GM19043 (cell line): ENCODE measurements at regions not wholly inside any gene's neighbourhood (a gene's known extent, or its start where the extent isn't known, plus 50 kb on each side); places are given as distances from the start of the nearest gene placed in this dataset.
"Not testable (repeated sequence)": the region's sequence is repeated elsewhere in the genome, so short reads cannot be mapped to it uniquely, and the experiment has no call there.

Experiments
- ATAC-seq: cut with Tn5 transposase; IDR thresholded peaks from one replicate; pipeline ENCODE4 v1.9.1; 2021; ENCODE audit warnings: low read depth; ENCODE audit not compliant: unreplicated experiment

GRCh38 chr2:163132850-163133249 is 294.3 kb upstream of the KCNH7 start:
- ATAC-seq: peak; percentile 53

- ATAC-seq: not testable (repeated sequence)
These were observed 293.6 kb upstream of the KCNH7 start for GRCh38 chr2:163132207-163132606.

- no peak for ATAC-seq
These were observed 285.0 kb upstream of the KCNH7 start for GRCh38 chr2:163123526-163123925.

GRCh38 chr2:163122257-163122656 is 283.7 kb upstream of the KCNH7 start:
- ATAC-seq: no peak

GRCh38 chr2:163121483-163121882 is 282.9 kb upstream of the KCNH7 start:
- no peak for ATAC-seq

GRCh38 chr2:163119966-163120365 is 281.4 kb upstream of the KCNH7 start:
- ATAC-seq: no peak

GRCh38 chr2:163086940-163087339 is 248.4 kb upstream of the KCNH7 start:
- ATAC-seq: no peak

GRCh38 chr2:163085366-163086024 is 246.9 kb upstream of the KCNH7 start:
- not testable (repeated sequence) for ATAC-seq

GRCh38 chr2:163081754-163082153 is 243.2 kb upstream of the KCNH7 start:
- no peak for ATAC-seq

- no peak for ATAC-seq
These were observed 238.7 kb upstream of the KCNH7 start for GRCh38 chr2:163077241-163077640.

GRCh38 chr2:163066085-163066484 is 227.5 kb upstream of the KCNH7 start:
- ATAC-seq: no peak

- ATAC-seq: no peak
These were observed 224.0 kb upstream of the KCNH7 start for GRCh38 chr2:163062524-163062923.

- no peak for ATAC-seq
These were observed 208.0 kb upstream of the KCNH7 start for GRCh38 chr2:163046615-163047014.

GRCh38 chr2:163045830-163046229 is 207.3 kb upstream of the KCNH7 start:
- ATAC-seq: no peak

- ATAC-seq: no peak
These were observed 205.5 kb upstream of the KCNH7 start for GRCh38 chr2:163044114-163044513.

GRCh38 chr2:163043201-163043600 is 204.6 kb upstream of the KCNH7 start:
- ATAC-seq: no peak

GRCh38 chr2:163039266-163039665 is 200.7 kb upstream of the KCNH7 start:
- ATAC-seq: no peak

GRCh38 chr2:163028807-163029206 is 190.2 kb upstream of the KCNH7 start:
- no peak for ATAC-seq

- ATAC-seq: not testable (repeated sequence)
These were observed 187.7 kb upstream of the KCNH7 start for GRCh38 chr2:163026136-163026775.

GRCh38 chr2:163016882-163017281 is 178.3 kb upstream of the KCNH7 start:
- not testable (repeated sequence) for ATAC-seq

GRCh38 chr2:163011000-163011399 is 172.4 kb upstream of the KCNH7 start:
- no peak for ATAC-seq

- ATAC-seq: no peak
These were observed 170.1 kb upstream of the KCNH7 start for GRCh38 chr2:163008642-163009041.
